WTC11 (cell line): ENCODE measurements at regions not wholly inside any gene's neighbourhood (a gene's known extent, or its start where the extent isn't known, plus 50 kb on each side); places are given as distances from the start of the nearest gene placed in this dataset.

Source experiments
- ATAC-seq: fragments of 200-7000 bp; cut with Tn5 transposase; 2 replicates; pipeline ENCODE4 v1.10.0; 2021; ENCODE audit warnings: mild to moderate bottlenecking, moderate library complexity
- CTCF ChIA-PET: fragments of 300-600 bp; sonication (Branson Sonifier 250); formaldehyde crosslinking; loops from one replicate; lab custom pipeline; 2021; ENCODE audit warnings: antibody characterized with exemption; lab: Charles Lee
- POLR2A ChIA-PET: fragments of 350-600 bp; sonication (Branson Sonifier 250); formaldehyde crosslinking; loops from one replicate; lab custom pipeline; 2021; ENCODE audit warnings: antibody characterized with exemption; lab: Charles Lee
- DNase-seq: peaks from one replicate; pipeline ENCODE4 v3.0.0; 2021; ENCODE audit warnings: low spot score
- H3K27ac Mint-ChIP-seq: 2 replicates; pipeline ENCODE4 v1.8.0; 2021; ENCODE audit warnings: mixed read lengths
- H3K27me3 Mint-ChIP-seq: 2 replicates; pipeline ENCODE4 v1.8.0; 2021; ENCODE audit warnings: low read depth, mild to moderate bottlenecking, moderate library complexity, mixed read lengths
- H3K36me3 Mint-ChIP-seq: 2 replicates; pipeline ENCODE4 v1.8.0; 2021; ENCODE audit warnings: mixed read lengths
- H3K4me1 Mint-ChIP-seq: 2 replicates; pipeline ENCODE4 v1.8.0; 2022; ENCODE audit warnings: mixed read lengths
- H3K4me3 Mint-ChIP-seq: 2 replicates; pipeline ENCODE4 v1.8.0; 2021; ENCODE audit warnings: mild to moderate bottlenecking, moderate library complexity, mixed read lengths
- H3K9me3 Mint-ChIP-seq: 2 replicates; pipeline ENCODE4 v1.8.0; 2021; ENCODE audit warnings: mixed read lengths
- ATF1 ChIP-seq: sonication (generic); formaldehyde crosslinking; IDR thresholded peaks from 2 replicates; pipeline ENCODE4 v1.8.1; 2023; ENCODE audit warnings: mild to moderate bottlenecking, moderate library complexity, missing genetic modification reagents
- EMX1 ChIP-seq: fragments of 250-450 bp; sonication (Bioruptor Pico); IDR thresholded peaks from 2 replicates; pipeline ENCODE4 v1.8.0; 2021; ENCODE audit warnings: mild to moderate bottlenecking
- ETV6 ChIP-seq: sonication (generic); formaldehyde crosslinking; IDR thresholded peaks from 2 replicates; pipeline ENCODE4 v1.8.1; 2022; ENCODE audit warnings: mild to moderate bottlenecking, missing genetic modification reagents
- FOXJ3 ChIP-seq: sonication (generic); formaldehyde crosslinking; IDR thresholded peaks from 2 replicates; pipeline ENCODE4 v1.9.0; 2021; ENCODE audit warnings: missing genetic modification reagents, mild to moderate bottlenecking, borderline replicate concordance
- FOXK1 ChIP-seq: sonication (generic); formaldehyde crosslinking; IDR thresholded peaks from 2 replicates; pipeline ENCODE4 v1.8.0; 2022; ENCODE audit warnings: mild to moderate bottlenecking, moderate library complexity, missing genetic modification reagents
- GTF2I ChIP-seq: fragments of 250-450 bp; sonication (Bioruptor Pico); conservative IDR thresholded peaks from 2 replicates; pipeline ENCODE4 v1.4.0; 2021; ENCODE audit warnings: mild to moderate bottlenecking
- NFATC4 ChIP-seq: fragments of 250-450 bp; sonication (Bioruptor Pico); IDR thresholded peaks from 2 replicates; pipeline ENCODE4 v1.9.0; 2021; ENCODE audit warnings: mild to moderate bottlenecking
- NFYB ChIP-seq: sonication (generic); formaldehyde crosslinking; conservative IDR thresholded peaks from 2 replicates; pipeline ENCODE4 v1.8.0; 2022; ENCODE audit warnings: low read depth, missing genetic modification reagents
- TCF7 ChIP-seq: sonication (generic); formaldehyde crosslinking; IDR thresholded peaks from 2 replicates; pipeline ENCODE4 v1.8.0; 2022; ENCODE audit warnings: mild to moderate bottlenecking, low read depth, missing genetic modification reagents, moderate library complexity
- TEAD1 ChIP-seq: sonication (generic); formaldehyde crosslinking; IDR thresholded peaks from 2 replicates; pipeline ENCODE4 v1.8.0; 2022; ENCODE audit warnings: mild to moderate bottlenecking, missing genetic modification reagents
- ZNF121 ChIP-seq: sonication (generic); formaldehyde crosslinking; IDR thresholded peaks from 2 replicates; pipeline ENCODE4 v1.8.0; 2023; ENCODE audit warnings: missing genetic modification reagents
- ZNF317 ChIP-seq: sonication (generic); formaldehyde crosslinking; IDR thresholded peaks from 2 replicates; pipeline ENCODE4 v1.8.1; 2023; ENCODE audit warnings: low read depth, mild to moderate bottlenecking, moderate library complexity, missing genetic modification reagents, borderline replicate concordance
- TF ChIP-seq, protein P1 (sequence below): sonication (generic); formaldehyde crosslinking; IDR thresholded peaks from 2 replicates; pipeline ENCODE4 v1.8.1; 2023; ENCODE audit warnings: mild to moderate bottlenecking, missing genetic modification reagents
- TF ChIP-seq, protein P2 (sequence below): fragments of 200-600 bp; IDR thresholded peaks from 2 replicates; pipeline ENCODE4 v1.8.0; 2022; ENCODE audit warnings: antibody characterized with exemption
- TF ChIP-seq, protein P3 (sequence below): sonication (generic); formaldehyde crosslinking; IDR thresholded peaks from 2 replicates; pipeline ENCODE4 v1.8.1; 2022; ENCODE audit warnings: low read depth, mild to moderate bottlenecking, moderate library complexity, missing genetic modification reagents, borderline replicate concordance
- TF ChIP-seq, protein P4 (sequence below): sonication (generic); formaldehyde crosslinking; IDR thresholded peaks from 2 replicates; pipeline ENCODE4 v1.8.0; 2023; ENCODE audit warnings: missing genetic modification reagents, mild to moderate bottlenecking, borderline replicate concordance
- TF ChIP-seq, protein P5 (sequence below): sonication (generic); formaldehyde crosslinking; IDR thresholded peaks from 2 replicates; pipeline ENCODE4 v1.8.0; 2022; ENCODE audit warnings: mild to moderate bottlenecking, missing genetic modification reagents
- TF ChIP-seq, protein P6 (sequence below): sonication (generic); formaldehyde crosslinking; IDR thresholded peaks from 2 replicates; pipeline ENCODE4 v1.8.0; 2023; ENCODE audit warnings: missing genetic modification reagents

DNA sequence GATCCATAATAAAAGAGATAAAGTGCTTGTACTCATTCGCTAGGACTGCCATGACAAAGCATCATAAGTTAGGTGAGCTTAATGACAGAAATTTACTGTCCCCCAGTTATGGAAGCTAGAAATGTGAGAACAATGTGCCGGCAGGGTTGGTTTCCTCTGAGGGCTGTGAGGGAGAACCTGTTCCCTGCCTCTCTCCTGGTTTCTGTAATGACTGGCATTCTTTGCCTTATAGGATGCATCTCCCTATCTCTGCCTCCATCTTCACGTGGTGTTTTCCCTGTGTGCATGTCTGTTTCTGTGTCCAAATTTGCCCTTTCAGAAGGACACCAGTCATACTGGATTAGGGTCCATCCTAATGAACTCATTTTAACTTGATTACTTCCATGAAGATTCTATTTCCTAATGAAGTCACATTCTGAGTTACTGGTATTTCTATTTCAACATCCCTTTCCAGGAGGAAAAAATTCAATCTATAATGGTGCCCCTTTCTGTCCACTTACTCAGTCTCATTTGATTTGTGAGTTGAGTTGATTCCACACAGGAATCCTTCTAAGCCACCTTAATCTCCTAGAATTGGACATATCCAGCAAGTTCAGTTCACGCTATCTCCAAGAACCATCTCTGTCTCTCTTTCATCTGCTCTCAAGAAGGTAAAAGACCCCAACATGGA lies 71.2 kb upstream of the LIPC start (continued):
- TF ChIP-seq, protein P1, sequence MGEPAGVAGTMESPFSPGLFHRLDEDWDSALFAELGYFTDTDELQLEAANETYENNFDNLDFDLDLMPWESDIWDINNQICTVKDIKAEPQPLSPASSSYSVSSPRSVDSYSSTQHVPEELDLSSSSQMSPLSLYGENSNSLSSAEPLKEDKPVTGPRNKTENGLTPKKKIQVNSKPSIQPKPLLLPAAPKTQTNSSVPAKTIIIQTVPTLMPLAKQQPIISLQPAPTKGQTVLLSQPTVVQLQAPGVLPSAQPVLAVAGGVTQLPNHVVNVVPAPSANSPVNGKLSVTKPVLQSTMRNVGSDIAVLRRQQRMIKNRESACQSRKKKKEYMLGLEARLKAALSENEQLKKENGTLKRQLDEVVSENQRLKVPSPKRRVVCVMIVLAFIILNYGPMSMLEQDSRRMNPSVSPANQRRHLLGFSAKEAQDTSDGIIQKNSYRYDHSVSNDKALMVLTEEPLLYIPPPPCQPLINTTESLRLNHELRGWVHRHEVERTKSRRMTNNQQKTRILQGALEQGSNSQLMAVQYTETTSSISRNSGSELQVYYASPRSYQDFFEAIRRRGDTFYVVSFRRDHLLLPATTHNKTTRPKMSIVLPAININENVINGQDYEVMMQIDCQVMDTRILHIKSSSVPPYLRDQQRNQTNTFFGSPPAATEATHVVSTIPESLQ (CRISPR knock-in tag) = no peak
- no peak for TF ChIP-seq EMX1 (CRISPR knock-in tag)
- no peak for TF ChIP-seq NFYB

DNA sequence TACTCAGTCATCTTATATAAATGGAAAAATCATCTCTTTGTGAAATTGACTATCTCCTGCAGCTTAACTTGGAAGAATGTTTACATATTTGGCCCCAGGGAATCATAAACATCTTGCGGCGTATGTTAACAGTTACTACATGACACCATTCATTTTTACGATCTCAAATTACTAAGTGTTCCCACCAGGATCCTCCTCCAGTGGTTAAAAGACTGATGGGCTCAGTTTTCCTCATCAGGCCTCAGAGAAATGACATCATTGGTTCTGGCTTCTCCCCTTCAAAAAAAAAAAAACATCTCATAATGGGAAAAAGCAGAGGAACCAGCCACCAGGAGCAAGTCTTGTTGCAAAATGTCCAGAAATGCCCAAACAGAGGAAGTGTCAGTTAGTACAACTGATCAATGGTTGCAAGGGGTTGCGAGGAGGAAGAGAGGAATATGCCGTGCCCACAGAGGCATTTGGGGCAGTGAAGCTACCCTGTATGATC lies 70.5 kb upstream of the LIPC start:
- DNase-seq = no peak
- peaks cover 3% of the 10 kb centered on the region; the same call in 1 of the 2 replicates for H3K27me3 Mint-ChIP-seq
- H3K9me3 Mint-ChIP-seq = peaks cover 21% of the 10 kb centered on the region
- ATAC-seq = no peak
- no peaks in the 10 kb centered on the region; the same call in 1 of the 2 replicates for H3K36me3 Mint-ChIP-seq
- no peak overlapping the region for H3K27ac Mint-ChIP-seq
- TF ChIP-seq NFATC4 (CRISPR knock-in tag) = no peak
- no peak for TF ChIP-seq EMX1 (CRISPR knock-in tag)
- TF ChIP-seq GTF2I (CRISPR knock-in tag) = no peak
- TF ChIP-seq, protein P2, sequence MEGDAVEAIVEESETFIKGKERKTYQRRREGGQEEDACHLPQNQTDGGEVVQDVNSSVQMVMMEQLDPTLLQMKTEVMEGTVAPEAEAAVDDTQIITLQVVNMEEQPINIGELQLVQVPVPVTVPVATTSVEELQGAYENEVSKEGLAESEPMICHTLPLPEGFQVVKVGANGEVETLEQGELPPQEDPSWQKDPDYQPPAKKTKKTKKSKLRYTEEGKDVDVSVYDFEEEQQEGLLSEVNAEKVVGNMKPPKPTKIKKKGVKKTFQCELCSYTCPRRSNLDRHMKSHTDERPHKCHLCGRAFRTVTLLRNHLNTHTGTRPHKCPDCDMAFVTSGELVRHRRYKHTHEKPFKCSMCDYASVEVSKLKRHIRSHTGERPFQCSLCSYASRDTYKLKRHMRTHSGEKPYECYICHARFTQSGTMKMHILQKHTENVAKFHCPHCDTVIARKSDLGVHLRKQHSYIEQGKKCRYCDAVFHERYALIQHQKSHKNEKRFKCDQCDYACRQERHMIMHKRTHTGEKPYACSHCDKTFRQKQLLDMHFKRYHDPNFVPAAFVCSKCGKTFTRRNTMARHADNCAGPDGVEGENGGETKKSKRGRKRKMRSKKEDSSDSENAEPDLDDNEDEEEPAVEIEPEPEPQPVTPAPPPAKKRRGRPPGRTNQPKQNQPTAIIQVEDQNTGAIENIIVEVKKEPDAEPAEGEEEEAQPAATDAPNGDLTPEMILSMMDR = no peak
- TF ChIP-seq, all 79 proteins: peak for 0
- peaks cover 15% of the 10 kb centered on the region for H3K4me1 Mint-ChIP-seq
- no peak overlapping the region for H3K4me3 Mint-ChIP-seq
- ChIA-PET POLR2A (no interaction called here), CTCF (no interaction called here)

DNA sequence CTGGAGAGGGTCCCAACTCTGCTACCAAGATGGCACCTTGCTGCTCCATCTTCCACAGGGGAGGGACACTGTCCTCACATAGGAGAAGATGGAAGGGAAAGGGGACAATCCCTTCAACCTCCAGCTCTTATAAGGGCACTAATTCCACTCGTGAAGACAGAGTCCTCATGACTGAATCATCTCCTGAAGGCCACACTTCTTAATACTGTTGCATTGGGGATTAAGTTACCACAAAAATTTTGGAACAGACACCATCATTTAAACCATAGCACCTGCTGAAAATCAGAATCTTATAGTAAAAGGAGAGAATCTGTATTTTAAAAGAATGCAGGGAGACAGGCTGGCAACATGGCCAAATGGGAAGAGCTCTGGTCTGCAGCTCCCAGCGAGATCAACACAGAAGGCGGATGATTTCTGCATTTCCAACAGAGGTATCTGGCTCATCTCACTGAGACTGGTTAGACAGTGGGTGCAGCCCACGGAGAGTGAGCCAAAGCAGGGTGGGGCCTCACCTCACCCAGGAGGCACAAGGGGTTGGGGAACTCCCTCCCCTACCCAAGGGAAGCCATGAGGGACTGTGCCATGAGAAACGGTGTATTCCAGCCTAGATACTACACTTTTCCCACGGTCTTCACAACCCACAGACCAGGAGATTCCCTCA lies 69.4 kb upstream of the LIPC start:
- Mint-ChIP-seq H3K9me3 (peaks cover 21% of the 10 kb centered on the region), H3K4me1 (peaks cover 13% of the 10 kb centered on the region), H3K27me3 (no peaks in the 10 kb centered on the region), H3K36me3 (no peaks in the 10 kb centered on the region; the same call in 1 of the 2 replicates)
- no peak for ATAC-seq
- ChIA-PET CTCF (interaction anchor here (1.7 kb wide), 1 partner anchor 21 kb away, joined by 3 read pairs; no protein-coding TSS in a partner anchor), POLR2A (no interaction called here)
- TF ChIP-seq, protein P3, sequence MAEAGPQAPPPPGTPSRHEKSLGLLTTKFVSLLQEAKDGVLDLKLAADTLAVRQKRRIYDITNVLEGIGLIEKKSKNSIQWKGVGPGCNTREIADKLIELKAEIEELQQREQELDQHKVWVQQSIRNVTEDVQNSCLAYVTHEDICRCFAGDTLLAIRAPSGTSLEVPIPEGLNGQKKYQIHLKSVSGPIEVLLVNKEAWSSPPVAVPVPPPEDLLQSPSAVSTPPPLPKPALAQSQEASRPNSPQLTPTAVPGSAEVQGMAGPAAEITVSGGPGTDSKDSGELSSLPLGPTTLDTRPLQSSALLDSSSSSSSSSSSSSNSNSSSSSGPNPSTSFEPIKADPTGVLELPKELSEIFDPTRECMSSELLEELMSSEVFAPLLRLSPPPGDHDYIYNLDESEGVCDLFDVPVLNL = no peak
- TF ChIP-seq ATF1 (CRISPR knock-in tag) (no peak), TCF7 (CRISPR knock-in tag) (no peak), TEAD1 (CRISPR knock-in tag) (no peak), ZNF317 (CRISPR knock-in tag) (no peak), ETV6 (no peak), FOXK1 (CRISPR knock-in tag) (no peak), ZNF121 (CRISPR knock-in tag) (no peak), FOXJ3 (no peak)
- TF ChIP-seq, protein P1 (CRISPR knock-in tag) = no peak
- TF ChIP-seq, protein P4, sequence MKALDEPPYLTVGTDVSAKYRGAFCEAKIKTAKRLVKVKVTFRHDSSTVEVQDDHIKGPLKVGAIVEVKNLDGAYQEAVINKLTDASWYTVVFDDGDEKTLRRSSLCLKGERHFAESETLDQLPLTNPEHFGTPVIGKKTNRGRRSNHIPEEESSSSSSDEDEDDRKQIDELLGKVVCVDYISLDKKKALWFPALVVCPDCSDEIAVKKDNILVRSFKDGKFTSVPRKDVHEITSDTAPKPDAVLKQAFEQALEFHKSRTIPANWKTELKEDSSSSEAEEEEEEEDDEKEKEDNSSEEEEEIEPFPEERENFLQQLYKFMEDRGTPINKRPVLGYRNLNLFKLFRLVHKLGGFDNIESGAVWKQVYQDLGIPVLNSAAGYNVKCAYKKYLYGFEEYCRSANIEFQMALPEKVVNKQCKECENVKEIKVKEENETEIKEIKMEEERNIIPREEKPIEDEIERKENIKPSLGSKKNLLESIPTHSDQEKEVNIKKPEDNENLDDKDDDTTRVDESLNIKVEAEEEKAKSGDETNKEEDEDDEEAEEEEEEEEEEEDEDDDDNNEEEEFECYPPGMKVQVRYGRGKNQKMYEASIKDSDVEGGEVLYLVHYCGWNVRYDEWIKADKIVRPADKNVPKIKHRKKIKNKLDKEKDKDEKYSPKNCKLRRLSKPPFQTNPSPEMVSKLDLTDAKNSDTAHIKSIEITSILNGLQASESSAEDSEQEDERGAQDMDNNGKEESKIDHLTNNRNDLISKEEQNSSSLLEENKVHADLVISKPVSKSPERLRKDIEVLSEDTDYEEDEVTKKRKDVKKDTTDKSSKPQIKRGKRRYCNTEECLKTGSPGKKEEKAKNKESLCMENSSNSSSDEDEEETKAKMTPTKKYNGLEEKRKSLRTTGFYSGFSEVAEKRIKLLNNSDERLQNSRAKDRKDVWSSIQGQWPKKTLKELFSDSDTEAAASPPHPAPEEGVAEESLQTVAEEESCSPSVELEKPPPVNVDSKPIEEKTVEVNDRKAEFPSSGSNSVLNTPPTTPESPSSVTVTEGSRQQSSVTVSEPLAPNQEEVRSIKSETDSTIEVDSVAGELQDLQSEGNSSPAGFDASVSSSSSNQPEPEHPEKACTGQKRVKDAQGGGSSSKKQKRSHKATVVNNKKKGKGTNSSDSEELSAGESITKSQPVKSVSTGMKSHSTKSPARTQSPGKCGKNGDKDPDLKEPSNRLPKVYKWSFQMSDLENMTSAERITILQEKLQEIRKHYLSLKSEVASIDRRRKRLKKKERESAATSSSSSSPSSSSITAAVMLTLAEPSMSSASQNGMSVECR (CRISPR knock-in tag) = no peak
- TF ChIP-seq, protein P5, sequence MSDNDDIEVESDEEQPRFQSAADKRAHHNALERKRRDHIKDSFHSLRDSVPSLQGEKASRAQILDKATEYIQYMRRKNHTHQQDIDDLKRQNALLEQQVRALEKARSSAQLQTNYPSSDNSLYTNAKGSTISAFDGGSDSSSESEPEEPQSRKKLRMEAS (CRISPR knock-in tag) = no peak
- TF ChIP-seq, protein P6, sequence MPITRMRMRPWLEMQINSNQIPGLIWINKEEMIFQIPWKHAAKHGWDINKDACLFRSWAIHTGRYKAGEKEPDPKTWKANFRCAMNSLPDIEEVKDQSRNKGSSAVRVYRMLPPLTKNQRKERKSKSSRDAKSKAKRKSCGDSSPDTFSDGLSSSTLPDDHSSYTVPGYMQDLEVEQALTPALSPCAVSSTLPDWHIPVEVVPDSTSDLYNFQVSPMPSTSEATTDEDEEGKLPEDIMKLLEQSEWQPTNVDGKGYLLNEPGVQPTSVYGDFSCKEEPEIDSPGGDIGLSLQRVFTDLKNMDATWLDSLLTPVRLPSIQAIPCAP (CRISPR knock-in tag) = no peak
- TF ChIP-seq, all 79 proteins: peak for 0
- Mint-ChIP-seq H3K4me3 (no peak overlapping the region), H3K27ac (no peak overlapping the region)
- DNase-seq = no peak
